Activated CD4-positive, CD25-positive, alpha-beta regulatory T cell treated with anti-CD3 and anti-CD28 coated beads, Interleukin-2, amount 50 U/mL, for 24 hours (primary cell): ENCODE measurements at regions not wholly inside any gene's neighbourhood (a gene's known extent, or its start where the extent isn't known, plus 50 kb on each side); places are given as distances from the start of the nearest gene placed in this dataset.
"Not testable (repeated sequence)": the region's sequence is repeated elsewhere in the genome, so short reads cannot be mapped to it uniquely, and the experiment has no call there.

Experiments
- ATAC-seq, 2 donors: fragments of 150-1000 bp; cut with Tn5 transposase; one replicate each; pipeline ENCODE4 v1.10.0; 2021; ENCODE audit warnings: mild to moderate bottlenecking in 1 of 2, moderate library complexity in 1 of 2

GRCh38 chr5:100983601-100984000 lies 80.5 kb upstream of the ST8SIA4 start:
- not testable (repeated sequence) for ATAC-seq

- no peak for ATAC-seq
These were observed 71.0 kb upstream of the ST8SIA4 start for GRCh38 chr5:100974082-100974481.

GRCh38 chr5:100970646-100971255 lies 67.7 kb upstream of the ST8SIA4 start:
- no peak for ATAC-seq

GRCh38 chr5:100965291-100965690 lies 62.2 kb upstream of the ST8SIA4 start:
- ATAC-seq = no peak
